Astrocyte of the spinal cord (primary cell): ENCODE measurements at regions not wholly inside any gene's neighbourhood (a gene's known extent, or its start where the extent isn't known, plus 50 kb on each side); places are given as distances from the start of the nearest gene placed in this dataset.

Source experiments
- DNase-seq: peaks from one replicate; pipeline ENCODE4 v3.0.0; 2011; ENCODE audit warnings: low read depth, low spot score
- H3K4me3 ChIP-seq: 2 replicates; pipeline ENCODE4 v1.5.1; 2011; ENCODE audit warnings: low read depth, mild to moderate bottlenecking, low read length, moderate library complexity
- CTCF ChIP-seq: IDR thresholded peaks from 2 replicates; pipeline ENCODE4 v1.5.1; 2012; ENCODE audit warnings: low read depth, mild to moderate bottlenecking, low read length, inconsistent platforms
- in situ Hi-C: cut with HindIII; loops from 2 replicates; pipeline ENCODE4 v1.10.0; 2017; ENCODE audit warnings: low sequenced_read_pairs

DNA sequence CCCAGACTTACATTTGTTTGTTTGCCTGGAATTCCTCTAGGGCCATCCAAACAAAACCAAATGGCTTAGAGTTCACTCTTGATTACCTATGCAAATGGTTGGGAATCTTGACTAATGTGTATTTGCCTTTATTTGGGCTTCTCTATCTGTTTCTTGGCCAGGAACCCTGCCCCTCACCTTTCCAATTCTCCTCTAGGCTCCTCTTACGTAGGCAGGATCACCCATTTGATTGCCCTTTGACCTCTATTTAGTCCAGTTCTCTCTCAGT is 123.0 kb upstream of the DYRK2 start:
- in situ Hi-C loops: no loop called here

GRCh38 chr12:67526129-67526528 is 122.4 kb upstream of the DYRK2 start:
- in situ Hi-C loops: no loop called here
- no peak for TF ChIP-seq CTCF

More for the DNA sequence above, 123.0 kb upstream of the DYRK2 start:
- no peak for TF ChIP-seq CTCF
- no peak overlapping the region for H3K4me3 ChIP-seq
- DNase-seq: no peak

GRCh38 chr12:67531051-67531450 is 117.5 kb upstream of the DYRK2 start:
- no peak for DNase-seq
- H3K4me3 ChIP-seq: no peak overlapping the region
- no peak for TF ChIP-seq CTCF
- in situ Hi-C loops: no loop called here

More at GRCh38 chr12:67526129-67526528, 122.4 kb upstream of the DYRK2 start:
- no peak overlapping the region for H3K4me3 ChIP-seq
- no peak for DNase-seq

DNA sequence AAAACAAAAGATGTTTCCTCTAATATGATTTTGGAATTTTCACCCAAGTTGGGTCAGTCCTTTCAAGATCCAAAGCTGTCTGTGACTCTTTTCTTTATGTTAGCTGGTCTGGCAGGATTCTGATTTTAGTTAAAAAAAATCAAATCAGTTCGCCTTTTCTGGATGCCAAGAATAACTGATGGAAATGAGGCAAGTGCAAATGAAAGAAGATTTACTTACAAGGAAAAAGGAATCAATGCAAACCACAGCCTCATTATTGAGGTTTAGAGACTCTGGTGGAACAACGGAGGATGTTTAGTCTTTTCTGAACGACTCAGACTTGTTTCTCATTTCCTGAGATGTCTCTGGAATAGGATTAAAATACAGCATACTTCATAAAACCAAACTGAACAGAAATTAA is 117.0 kb upstream of the DYRK2 start:
- H3K4me3 ChIP-seq: no peak overlapping the region
- DNase-seq: peak; percentile 81
- TF ChIP-seq CTCF: no peak
- in situ Hi-C loops: no loop called here

DNA sequence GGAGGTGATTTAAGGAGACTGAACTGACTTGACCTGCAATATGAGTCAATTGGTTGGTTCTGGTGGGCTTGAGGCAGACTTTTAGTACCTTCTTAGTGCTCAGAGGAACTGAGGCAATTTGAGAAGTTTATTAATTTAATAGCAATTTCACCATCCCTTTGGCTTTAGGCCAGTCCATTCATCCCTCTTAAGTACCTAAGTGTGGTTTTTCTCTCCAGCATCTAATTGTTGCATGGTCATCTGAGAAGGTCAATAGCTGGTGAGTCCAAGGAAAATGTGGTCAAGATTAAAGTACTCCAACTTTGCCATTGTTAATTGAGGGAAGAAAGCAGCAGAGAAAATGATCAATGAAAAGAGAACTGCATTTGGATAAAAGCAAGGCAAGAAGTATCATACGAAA is 115.4 kb upstream of the DYRK2 start:
- no peak overlapping the region for H3K4me3 ChIP-seq
- in situ Hi-C loops: no loop called here
- peak; percentile 48 for DNase-seq
- no peak for TF ChIP-seq CTCF

DNA sequence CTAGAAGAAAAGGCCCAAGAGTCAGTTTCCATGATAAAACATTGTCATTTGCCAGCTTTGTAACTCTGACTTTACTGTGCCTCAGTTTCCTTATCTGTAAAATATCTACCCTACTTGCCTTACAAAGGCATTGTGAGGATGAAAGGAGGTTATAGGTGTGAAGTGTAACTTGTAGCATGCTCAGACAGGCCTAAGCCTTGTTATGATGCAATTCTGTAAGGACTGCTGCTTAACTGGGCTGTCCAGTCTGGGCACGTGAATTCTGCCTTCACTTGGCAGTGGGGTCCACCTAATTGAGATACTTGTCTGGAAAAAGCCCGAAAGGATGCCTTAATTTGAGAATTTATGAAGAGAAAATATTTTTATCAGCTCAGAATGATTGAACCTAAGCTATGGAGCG is 114.5 kb upstream of the DYRK2 start:
- H3K4me3 ChIP-seq: no peak overlapping the region
- TF ChIP-seq CTCF: no peak
- no peak for DNase-seq
- in situ Hi-C loops: no loop called here

DNA sequence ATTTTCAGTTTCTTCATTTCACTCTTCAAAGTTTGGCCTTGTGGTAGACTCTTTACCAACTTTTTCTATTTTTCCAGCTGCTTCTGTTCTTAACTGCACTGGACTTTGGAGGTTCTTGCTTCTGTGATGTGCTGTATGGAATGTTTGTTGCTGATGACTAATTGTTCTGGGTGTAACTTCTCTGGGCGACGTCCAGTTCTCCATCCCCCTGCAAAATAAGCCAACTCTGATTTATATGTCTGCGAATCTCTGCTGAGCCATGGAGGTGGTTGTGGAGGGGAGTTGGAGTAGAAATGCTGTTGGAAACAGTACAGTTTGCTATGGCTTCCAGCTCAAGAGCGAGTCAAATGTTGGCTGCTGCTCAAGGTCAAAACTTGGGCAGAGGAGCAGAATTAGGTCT is 113.9 kb upstream of the DYRK2 start:
- in situ Hi-C loops: no loop called here
- TF ChIP-seq CTCF: no peak
- peak; percentile 96 for DNase-seq
- H3K4me3 ChIP-seq: no peak overlapping the region
